ENCODE measurements at regions not wholly inside any gene's neighbourhood (a gene's known extent, or its start where the extent isn't known, plus 50 kb on each side); places are given as distances from the start of the nearest gene placed in this dataset.
"Not testable (repeated sequence)": the region's sequence is repeated elsewhere in the genome, so short reads cannot be mapped to it uniquely, and the experiment has no call there.

DNA sequence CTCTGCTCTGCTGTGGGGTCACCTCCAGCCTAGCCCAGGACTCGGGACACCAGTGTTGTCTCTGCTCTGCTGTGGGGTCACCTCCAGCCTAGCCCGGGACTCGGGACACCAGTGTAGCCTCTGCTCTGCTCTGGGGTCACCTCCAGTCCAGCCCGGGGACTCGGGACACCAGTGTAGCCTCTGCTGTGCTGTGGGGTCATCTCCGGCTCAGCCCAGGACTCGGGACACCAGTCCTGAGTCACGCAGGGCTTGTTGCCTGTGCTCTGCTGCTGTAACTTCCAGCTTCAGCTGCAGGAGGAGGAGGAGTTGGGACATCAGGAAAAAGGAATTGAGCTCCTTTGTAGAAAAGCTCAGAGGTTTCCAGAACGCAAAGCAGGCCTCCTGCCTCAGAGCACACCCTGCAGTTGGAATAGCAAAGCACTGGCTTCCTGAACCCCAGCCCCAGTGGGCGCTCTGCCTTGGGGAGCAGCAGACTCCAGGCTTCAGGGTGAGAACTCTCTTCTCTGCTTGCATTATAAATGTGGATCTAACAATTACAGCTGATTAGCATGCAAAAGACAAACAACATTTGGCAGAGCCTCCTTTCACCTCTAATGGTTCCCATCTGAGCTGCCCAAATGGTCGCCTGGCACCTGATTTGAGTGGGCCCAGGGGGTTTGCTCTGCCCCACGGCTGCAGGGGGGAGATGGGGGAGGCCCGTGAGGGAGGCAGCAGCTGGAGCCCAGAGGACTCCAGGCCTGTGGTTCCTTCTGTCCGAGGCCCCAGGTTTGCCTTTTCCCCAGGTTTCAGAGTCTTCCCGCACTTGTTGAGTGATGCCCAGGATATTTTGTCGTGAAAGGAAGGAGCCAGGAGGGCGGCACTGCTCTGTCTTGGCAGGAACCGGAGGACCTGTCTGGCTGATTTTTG, 323.7 kb downstream of the ADGRD1 start:
- DNase-seq = not testable (repeated sequence)

DNA sequence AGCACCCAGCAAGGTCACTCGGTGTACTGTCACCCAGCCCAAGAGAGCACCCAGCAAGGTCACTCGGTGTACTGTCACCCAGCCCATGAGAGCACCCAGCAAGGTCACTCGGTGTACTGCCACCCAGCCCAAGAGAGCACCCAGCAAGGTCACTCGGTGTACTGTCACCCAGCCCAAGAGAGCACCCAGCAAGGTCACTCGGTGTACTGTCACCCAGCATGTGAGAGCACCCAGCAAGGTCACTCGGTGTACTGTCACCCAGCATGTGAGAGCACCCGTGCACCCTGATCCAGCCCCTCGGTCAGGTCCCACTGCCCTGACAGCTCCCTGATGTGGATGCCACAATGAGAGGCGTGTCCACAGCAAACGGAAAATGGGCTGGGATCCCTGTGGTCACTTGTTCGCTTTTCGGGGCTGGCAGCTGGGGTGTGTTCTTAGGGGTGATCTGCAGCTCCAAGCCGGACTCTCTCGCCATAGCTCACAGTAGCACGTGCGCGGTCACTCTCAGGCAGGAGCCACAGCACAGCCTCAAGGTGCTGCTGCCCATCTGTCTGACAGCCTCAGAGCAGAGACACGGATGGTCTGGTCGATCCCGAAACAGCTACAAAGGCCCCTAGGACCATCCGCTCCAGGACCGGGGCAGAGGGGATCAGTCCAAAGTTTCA, 324.9 kb downstream of the ADGRD1 start:
- not testable (repeated sequence) for DNase-seq

DNA sequence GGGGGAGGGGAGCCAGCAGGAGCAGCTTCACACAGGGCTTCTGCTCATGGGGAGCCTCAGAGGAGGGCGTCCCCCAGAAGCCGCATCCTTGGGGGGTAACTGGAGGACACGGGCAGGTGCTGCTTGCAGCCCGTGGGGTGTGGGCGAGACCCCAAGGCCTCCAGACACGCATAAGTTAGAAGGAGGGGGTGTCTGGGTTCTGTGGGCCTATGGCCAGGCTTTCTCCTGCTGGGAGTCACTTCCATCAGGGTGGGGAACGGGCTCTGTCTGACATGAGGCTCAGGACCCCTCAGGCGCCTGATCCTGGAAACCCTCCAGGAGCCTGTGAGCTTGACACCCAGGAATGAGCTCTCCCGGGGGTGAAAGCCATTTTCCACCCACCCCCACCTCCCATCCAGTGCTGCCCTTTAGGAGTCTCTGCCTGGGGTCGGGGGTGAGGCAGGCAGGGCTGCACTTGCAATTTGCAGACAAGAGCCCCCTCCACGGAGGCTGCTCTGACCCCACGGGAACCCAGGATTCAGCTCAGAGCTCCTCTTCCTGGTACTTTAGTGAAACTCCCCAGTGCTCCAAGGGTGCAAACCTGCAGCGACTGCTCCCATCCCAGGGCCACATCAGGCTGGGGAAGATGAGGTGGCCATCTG, 325.7 kb downstream of the ADGRD1 start:
- DNase-seq = no peak

DNA sequence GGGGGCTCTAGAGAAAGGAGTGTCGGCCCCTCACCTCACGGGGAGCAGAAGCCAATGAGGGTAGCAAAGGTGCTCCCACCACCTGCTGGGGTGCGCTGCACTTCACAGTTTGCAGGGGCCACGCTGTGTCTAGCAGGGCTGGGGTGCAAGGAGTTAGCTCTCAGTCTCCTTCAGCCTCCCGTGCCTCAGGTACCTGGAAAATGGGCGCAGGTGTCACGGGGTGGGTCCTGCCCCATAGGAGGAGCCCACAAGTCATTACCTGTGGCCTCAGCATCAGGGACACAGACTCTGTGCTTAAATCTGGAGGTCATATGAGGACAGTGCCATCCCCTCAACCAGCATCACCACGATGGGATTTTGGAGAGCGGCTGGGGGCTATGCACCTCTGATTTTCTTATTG, 326.7 kb downstream of the ADGRD1 start:
- no peak for DNase-seq

DNA sequence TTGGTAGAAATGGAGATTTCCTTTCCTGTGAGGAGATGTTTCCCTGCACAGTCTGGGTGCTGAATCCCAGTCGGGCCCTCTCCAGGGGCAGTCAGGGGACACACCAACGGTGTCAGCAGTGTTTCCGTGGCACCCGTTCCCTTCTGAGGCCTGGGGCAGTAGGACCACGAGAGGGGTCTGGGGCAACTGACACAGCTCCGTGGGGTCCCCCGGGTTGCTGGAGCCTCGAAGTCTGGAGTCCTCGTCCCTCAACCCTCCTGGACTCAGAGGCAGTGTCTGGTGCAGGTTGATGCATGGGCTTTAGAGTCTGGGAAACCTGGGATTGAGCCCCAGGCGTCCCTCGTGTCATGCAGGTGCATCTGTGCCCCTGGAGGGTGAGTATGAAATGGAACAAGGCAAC, 327.3 kb downstream of the ADGRD1 start:
- no peak for DNase-seq

DNA sequence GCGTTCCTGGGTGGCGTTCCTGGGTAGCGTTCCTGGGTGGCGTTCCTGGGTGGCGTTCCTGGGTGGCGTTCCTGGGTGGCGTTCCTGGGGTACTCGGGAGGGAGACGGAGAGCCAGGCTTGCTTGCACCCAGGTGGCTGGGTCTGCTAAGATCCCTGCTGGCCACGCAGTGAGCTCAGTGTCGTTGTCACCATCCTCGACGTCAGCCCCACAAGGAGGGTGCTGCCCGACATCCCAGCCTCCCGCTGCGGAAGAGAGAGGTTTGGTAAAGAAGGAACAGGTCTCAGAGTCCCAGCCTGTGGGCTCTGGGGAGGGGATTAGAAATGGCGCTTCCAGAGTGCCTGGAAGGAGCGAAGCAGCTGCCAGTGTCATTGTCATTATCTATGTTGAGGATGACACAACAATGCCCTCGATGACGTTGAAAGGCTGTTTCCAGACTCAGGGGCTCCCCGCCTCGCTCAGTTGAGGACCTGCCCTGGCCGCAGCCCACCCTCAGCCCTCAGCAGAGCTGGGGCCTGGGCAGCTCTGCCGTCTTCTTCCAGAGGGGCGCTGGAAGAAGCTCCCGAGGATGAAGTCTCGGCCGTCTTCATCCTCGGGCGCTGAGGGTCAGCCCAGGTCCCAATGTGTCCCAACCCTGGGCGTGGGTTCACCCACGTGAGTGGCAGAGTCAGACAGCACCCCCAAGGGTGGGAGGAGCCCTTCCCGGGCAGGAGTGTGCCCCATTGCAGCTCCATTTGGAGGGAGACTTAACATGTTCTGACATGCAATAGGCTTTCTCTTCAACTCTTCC, 328.8 kb downstream of the ADGRD1 start:
- no peak for DNase-seq

DNA sequence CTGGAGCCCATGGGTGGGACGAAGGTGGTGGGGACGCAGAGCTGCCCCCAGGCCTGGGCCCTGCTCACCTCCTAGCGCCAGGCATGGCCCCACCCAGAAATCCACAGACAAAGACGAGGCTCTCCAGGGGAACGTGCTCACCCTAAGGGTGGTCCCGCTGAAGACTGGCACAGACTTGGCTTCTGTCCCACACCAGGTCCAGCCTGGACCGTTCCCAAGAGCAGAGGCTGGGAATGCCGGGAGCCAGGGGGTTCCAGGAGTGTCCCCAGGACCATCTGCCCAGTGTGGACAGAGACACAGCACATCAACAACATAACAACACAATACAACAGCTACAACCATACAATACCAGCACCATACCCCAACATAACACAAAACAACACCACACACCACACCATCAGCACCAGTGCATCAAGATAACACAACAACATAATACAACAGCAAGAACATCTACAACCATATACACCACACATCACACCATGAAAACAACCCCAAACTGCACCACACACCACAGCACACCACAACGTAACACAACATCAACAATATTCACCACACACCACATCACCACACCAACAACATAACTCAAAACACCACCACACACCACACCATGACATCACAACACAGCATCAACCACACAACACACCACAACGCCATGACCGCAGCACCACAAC, 329.6 kb downstream of the ADGRD1 start:
- no peak for DNase-seq

DNA sequence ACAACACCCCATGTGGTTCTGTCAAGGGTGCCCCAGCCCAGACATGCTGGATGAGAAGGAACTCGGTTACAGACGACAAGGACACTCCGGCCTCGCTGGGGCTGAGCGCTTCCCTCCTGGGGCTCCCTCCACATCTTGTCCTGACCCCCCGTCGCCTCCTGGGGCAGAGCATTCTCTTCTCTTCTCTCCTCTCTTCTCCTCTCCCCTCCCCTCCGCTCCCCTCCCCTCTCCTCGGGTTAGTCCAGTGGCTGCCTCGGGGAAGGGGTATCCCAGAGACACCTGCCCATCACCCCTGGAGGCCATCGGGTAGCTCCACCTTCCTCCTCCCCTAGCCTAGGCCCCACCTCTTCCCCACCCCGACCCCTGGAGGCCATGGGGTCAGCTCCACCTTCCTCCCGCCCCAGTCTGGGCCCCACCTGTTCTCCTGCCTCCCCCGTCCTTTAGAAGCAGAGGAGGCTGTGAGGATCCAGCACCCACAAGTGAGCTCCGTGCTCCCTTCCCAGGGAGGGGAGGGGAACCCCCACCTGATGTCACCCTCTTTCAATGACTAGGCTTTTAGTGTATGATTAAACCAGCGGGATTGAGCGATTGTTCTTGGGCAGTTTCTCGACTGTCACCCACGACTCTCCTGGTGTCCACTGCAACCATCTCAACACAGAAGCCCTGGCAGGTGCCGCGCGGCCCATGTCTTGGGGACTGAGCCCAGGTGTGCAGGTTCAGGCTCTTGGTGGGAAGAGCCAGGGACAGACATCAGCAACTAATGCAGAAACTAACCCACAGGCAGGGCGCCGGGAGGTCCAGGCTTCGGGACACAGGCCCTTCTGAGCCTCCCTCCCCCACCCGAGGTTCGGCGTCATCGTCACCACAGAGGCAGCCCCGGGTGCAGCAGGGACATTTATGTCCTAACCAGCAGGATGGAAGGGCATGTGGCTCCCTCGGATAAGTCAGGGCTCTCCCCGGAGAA, 330.4 kb downstream of the ADGRD1 start:
- DNase-seq = not testable (repeated sequence)

DNA sequence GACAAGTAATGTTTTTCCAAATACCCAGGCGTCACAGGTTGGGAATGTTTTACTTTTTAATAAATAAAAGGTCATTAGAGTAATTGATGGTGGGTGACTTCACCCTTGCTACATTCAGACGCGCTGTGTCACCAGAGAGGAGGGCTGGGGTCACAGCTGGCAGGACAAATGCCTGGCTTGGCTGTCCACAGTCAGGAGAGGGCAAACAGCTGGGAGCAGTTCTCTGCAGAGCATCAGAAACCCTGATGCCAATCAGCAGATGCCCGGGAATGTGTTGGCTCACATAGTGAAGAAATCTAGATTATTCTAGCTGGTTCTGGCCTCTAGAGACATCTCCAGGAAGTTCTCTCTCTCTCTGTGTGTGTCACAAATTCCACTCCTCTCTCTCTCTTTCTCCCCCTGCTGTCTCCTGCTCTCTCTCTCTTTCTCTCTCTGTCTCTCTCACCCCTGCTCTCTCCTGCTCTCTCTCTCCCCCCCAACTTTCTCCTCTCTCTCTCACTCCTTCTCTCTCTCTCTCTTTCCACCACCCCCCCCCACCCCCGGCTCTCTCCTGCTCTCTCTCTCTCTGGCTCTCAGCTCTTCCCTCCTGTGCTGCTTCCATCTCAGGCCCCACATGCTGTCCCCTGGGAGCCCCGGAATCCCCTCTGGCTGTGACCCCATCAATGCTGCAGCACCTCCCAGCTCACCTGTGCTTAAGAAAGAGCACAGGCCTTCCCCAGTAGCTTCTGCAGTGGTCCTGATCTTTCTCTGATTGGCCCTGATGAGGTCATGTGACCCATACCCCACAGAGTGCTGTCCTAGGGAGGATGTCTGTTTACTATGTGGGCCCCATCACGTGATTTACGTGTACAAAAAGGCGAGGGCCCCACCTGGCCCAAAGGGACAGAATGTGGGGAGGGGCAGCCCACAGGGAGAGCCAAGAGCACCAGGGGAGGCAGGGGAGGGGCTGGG, 331.5 kb downstream of the ADGRD1 start:
- DNase-seq = not testable (repeated sequence)

DNA sequence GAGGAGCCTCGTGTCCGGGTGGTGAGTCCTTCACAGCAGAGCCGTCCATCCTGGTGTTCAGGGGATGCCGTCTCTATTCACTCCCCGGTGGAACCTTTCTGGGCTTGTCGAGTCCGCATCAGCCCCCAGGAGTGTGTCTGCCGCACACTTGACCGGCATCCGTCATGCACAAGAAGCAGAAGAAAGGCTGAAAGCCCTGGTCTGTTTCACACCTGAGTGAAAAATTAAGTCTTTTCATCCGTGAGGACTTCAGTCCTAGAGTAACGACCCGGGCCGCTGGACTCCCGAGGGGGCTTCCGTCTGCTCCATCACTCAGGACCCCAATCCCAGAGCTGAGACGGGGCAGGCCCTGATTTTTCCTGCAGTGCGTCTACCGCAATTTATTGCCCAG, 332.2 kb downstream of the ADGRD1 start:
- not testable (repeated sequence) for DNase-seq

DNA sequence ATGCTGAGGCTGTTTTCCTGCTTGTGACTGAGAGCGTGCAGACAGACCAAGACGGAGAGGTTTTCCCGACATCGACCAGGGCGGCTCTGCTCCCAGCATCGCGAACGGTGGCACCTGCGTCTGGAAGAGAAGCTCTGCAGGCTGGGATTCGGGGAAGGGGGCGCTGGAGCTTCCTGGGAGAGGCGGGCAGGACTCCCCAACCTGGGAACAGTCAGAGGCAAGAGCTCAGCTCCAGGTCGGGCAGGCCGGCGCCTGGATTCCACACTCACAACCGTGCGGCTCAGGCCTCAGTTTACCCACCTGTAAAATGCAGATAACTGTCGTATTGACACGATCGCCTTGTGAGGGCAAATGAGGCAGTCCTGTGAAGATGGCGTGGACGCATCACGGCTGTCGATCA, 332.6 kb downstream of the ADGRD1 start:
- DNase-seq = not testable (repeated sequence)

DNA sequence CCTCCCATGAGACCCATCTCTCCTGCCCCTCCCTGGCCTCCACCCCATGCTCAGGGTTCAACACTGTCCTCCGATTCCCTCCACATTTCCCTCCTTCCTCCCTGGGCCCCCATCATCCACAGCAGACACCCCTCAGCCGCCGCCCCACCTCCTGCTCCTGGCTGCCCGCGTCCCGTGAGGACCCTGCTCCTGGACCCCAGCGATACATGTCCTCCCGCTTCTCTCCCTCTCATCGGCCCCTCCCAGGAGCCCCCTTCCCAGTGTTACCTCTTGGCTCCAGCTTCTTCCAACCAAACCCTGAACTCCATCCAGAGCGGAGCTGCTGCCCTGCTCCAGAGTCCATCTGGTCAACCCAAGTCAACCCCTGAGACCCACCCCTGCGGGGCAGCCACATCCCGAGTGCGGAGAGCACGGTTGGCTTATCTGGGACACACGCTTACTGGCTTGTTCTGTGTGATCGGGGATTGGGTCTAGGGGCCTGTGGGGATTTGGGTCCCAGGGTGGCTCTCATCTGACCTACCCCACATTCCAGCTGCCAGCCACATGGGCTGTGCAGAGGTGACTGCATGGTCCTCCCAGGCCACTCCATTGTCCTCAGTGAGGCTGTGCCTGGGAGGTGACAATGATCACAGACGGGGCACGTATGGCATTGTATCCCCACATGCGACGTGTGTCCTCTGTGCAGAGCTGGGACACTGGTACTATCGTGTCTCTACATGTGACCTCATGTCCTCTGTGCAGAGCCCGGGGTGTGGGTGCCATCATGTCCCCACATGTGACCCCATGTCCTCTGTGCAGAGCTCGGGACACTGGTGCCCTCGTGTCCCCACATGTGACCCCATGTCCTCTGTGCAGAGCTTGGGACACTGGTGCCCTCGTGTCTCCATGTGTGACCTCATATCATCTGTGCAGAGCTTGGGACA, 333.6 kb downstream of the ADGRD1 start:
- DNase-seq = no peak

DNA sequence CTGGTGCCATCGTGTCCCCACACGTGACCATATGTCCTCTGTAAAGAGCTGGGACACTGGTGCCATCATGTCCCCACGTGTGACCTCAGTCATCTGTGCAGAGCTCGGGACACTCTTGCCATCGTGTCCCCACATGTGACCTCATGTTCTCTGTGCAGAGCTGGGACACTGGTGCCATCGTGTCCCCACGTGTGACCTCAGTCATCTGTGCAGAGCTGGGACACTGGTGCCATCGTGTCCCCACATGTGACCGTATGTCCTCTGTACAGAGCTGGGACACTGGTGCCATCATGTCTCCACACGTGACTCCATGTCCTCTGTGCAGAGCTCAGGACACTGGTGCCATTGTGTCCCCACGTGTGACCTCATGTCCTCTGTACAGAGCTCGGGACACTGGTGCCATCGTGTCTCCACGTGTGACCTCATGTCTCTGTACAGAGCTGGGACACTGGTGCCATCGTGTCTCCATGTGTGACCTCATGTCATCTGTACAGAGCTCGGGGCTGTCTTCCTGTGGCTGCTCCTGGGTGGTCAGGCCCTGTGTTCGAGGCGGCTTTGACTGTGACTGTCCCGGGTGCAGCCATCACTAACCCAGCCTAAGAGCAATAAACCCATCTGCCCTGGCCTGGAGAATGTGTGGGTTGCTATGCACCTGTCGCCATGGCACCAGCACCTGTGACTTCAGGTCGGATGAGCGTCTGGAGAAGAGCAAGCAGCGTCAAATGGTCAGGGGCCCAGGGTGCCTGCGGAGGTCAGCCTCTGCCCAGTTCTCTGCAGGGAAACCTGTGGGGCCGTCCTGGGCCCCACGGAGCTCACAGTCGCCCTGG, 334.4 kb downstream of the ADGRD1 start:
- no peak for DNase-seq

DNA sequence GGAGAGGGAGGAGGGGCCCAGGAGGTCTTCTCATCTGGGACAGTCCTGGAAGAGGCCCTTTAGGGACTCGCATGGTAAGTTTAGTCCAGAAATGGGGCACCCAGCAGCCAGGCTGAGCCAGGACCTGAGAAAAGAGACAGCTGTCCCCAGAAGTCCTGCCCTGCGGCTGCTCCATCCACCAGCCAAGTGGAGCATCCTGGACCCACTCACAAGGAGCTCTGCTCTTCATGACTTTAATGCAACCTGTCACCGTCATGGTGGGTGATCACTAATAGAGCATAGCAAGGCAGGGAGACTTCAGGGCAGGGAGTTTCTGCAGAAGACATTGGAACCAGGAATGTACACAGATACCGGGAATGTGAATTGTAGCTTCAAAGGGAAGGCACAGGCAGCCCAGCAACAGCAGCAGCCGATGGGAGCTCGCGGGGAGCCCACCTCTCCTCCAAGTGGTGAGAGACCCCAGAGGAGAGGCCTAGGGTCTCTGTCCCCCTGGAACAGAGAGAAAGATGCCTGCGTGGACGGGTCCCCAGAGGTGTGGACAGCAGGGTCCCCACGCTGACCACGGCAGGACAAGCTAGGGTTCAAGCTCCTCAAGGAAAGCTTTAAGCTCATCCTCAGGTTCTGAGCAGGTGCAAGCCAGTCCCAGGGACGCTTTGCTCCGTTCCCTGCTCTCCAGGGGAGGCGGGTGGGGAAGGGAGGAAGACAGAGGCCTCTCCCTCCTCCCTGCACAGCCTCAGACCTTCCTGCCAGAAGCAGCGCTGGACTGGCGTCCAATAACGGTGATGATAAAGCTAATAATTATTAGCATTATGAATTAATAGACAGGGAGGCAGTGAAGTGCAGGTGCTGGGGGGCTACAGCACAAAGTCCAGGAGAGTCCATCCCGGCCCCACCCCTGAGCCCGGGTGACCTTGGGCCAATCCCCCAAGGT, 335.3 kb downstream of the ADGRD1 start:
- DNase-seq = not testable (repeated sequence)

DNA sequence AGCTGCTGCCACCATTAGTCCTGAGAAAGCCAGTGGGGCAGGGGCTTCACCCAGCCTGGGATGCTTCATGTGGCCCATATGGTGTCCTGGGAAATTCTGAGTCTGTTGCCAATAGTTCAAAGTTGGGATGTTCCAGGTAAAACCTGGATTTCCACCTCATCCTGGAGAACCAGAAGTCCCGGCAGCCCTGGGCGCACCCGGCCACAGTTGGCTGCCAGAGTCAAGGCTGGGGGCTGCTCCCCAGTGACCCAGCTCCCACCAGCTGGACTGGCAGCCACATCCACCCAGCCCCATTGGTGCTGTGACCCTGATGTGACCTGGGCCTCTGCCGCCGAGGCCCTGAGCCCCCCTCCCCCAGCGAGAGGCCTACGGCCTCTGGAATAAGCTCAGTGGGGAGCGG, 336.1 kb downstream of the ADGRD1 start:
- not testable (repeated sequence) for DNase-seq

DNA sequence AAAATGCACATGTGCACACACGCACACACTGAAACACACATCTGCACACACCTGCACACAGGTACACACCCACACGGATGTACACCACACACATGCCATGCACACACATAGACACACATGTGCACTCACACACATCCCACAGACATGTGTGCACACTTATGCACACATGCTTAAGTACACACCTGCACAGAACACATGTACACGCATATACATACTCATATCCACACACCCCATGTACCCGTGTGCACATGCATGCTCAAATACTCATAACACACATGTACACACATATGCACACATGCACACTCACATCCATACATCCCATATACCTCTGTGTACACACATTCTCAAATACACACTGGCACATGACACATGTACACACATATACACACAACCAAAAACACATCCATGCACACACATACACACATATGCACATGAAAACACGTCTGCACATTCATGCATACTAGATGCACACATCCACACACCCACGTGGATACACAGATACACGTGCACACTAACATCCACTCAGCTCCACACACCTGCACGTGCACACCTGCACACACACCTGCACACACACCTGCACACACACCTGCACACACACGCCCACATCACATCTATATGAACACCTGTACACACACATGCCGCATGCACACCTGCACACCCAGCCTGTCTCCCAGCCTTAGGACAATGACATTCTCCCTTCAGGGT, 336.7 kb downstream of the ADGRD1 start:
- no peak for DNase-seq
